ENCODE measurements at regions not wholly inside any gene's neighbourhood (a gene's known extent, or its start where the extent isn't known, plus 50 kb on each side); places are given as distances from the start of the nearest gene placed in this dataset.

- no peak for DNase-seq
- Histone ChIP-seq H4K20me1 (ENCODE audit: insufficient read depth, low read length) (no peaks in the 10 kb centered on the region), H3K4me2 (ENCODE audit: low read depth, low read length) (no peak overlapping the region), H3K27me3 (replicated peaks; ENCODE audit: insufficient read depth, low read length) (no peaks in the 10 kb centered on the region), H3K79me2 (ENCODE audit: low read length) (no peaks in the 10 kb centered on the region), H3K9me2 (replicated peaks; ENCODE audit: insufficient read depth, low read length) (no peaks in the 10 kb centered on the region), H3K27ac (ENCODE audit: low read length) (no peak overlapping the region), H3K4me1 (ENCODE audit: low read length) (no peaks in the 10 kb centered on the region), H3K4me3 (ENCODE audit: low read length) (no peak overlapping the region), H2AFZ (ENCODE audit: low read length) (no peak overlapping the region), H3F3A (ENCODE audit: insufficient read depth, low read length) (no peaks in the 10 kb centered on the region), H3K9me3 (replicated peaks; ENCODE audit: insufficient read depth, low read length) (no peaks in the 10 kb centered on the region), H3K36me3 (replicated peaks; ENCODE audit: insufficient read depth, low read length) (no peaks in the 10 kb centered on the region), H3K9ac (ENCODE audit: low read length) (no peak overlapping the region)
- TF ChIP-seq EZH2phosphoT487 (IDR thresholded peaks at IDR 0.05; ENCODE audit: low read length) (no peak), CTCF (IDR thresholded peaks at IDR 0.05; ENCODE audit: low read length) (no peak), EZH2 (optimal IDR thresholded peaks at IDR 0.05; ENCODE audit: low read depth, low read length) (no peak)
Observed at GRCh38 chr12:74382983-74383382, 154.7 kb upstream of the ATXN7L3B start.

- Histone ChIP-seq H4K20me1 (ENCODE audit: insufficient read depth, low read length) (no peaks in the 10 kb centered on the region), H3F3A (ENCODE audit: insufficient read depth, low read length) (no peaks in the 10 kb centered on the region), H3K27ac (ENCODE audit: low read length) (no peak overlapping the region), H3K9me2 (replicated peaks; ENCODE audit: insufficient read depth, low read length) (no peaks in the 10 kb centered on the region), H3K9me3 (replicated peaks; ENCODE audit: insufficient read depth, low read length) (no peaks in the 10 kb centered on the region), H3K4me1 (ENCODE audit: low read length) (no peaks in the 10 kb centered on the region), H3K79me2 (ENCODE audit: low read length) (no peaks in the 10 kb centered on the region), H3K9ac (ENCODE audit: low read length) (no peak overlapping the region), H3K4me3 (ENCODE audit: low read length) (no peak overlapping the region), H3K36me3 (replicated peaks; ENCODE audit: insufficient read depth, low read length) (no peaks in the 10 kb centered on the region), H2AFZ (ENCODE audit: low read length) (no peak overlapping the region), H3K4me2 (ENCODE audit: low read depth, low read length) (no peak overlapping the region), H3K27me3 (replicated peaks; ENCODE audit: insufficient read depth, low read length) (no peaks in the 10 kb centered on the region)
- DNase-seq = no peak
- TF ChIP-seq EZH2 (optimal IDR thresholded peaks at IDR 0.05; ENCODE audit: low read depth, low read length) (no peak), EZH2phosphoT487 (IDR thresholded peaks at IDR 0.05; ENCODE audit: low read length) (no peak), CTCF (IDR thresholded peaks at IDR 0.05; ENCODE audit: low read length) (no peak)
Observed at GRCh38 chr12:74391283-74391682, 146.4 kb upstream of the ATXN7L3B start.

- H3F3A ChIP-seq (ENCODE audit: insufficient read depth, low read length) = no peaks in the 10 kb centered on the region
- DNase-seq = no peak
- H2AFZ ChIP-seq (ENCODE audit: low read length) = no peak overlapping the region
- no peaks in the 10 kb centered on the region for H3K9me2 ChIP-seq (replicated peaks; ENCODE audit: insufficient read depth, low read length)
- H3K4me2 ChIP-seq (ENCODE audit: low read depth, low read length) = no peak overlapping the region
- H4K20me1 ChIP-seq (ENCODE audit: insufficient read depth, low read length) = no peaks in the 10 kb centered on the region
- no peak overlapping the region for H3K9ac ChIP-seq (ENCODE audit: low read length)
- no peaks in the 10 kb centered on the region for H3K79me2 ChIP-seq (ENCODE audit: low read length)
- H3K27me3 ChIP-seq (replicated peaks; ENCODE audit: insufficient read depth, low read length) = no peaks in the 10 kb centered on the region
- H3K4me3 ChIP-seq (ENCODE audit: low read length) = no peak overlapping the region
- H3K4me1 ChIP-seq (ENCODE audit: low read length) = no peaks in the 10 kb centered on the region
- no peak overlapping the region for H3K27ac ChIP-seq (ENCODE audit: low read length)
- TF ChIP-seq EZH2phosphoT487 (IDR thresholded peaks at IDR 0.05; ENCODE audit: low read length) (no peak), EZH2 (optimal IDR thresholded peaks at IDR 0.05; ENCODE audit: low read depth, low read length) (no peak), CTCF (IDR thresholded peaks at IDR 0.05; ENCODE audit: low read length) (no peak)
- H3K9me3 ChIP-seq (replicated peaks; ENCODE audit: insufficient read depth, low read length) = no peaks in the 10 kb centered on the region
- H3K36me3 ChIP-seq (replicated peaks; ENCODE audit: insufficient read depth, low read length) = no peaks in the 10 kb centered on the region
Observed at GRCh38 chr12:74393272-74393671, 144.4 kb upstream of the ATXN7L3B start.

Measured in MM.1S (cell line).